OCI-LY1 (cell line): ENCODE measurements at regions not wholly inside any gene's neighbourhood (a gene's known extent, or its start where the extent isn't known, plus 50 kb on each side); places are given as distances from the start of the nearest gene placed in this dataset.

Experiments used
- EZH2 ChIP-seq: fragments of 200-600 bp; sonication (generic), shearing (Covaris generic); IDR thresholded peaks from 2 replicates; pipeline ENCODE4 v1.8.0; 2017; ENCODE audit warnings: borderline replicate concordance, mixed run types, mild to moderate bottlenecking, antibody characterized with exemption, low read length, moderate library complexity, mixed read lengths
- TF ChIP-seq, protein P1 (sequence below): fragments of 200-600 bp; sonication (generic), shearing (Covaris generic); IDR thresholded peaks from 2 replicates; pipeline ENCODE4 v1.5.1; 2017; ENCODE audit warnings: mild to moderate bottlenecking, antibody characterized with exemption, low read length, moderate library complexity, mixed read lengths

DNA sequence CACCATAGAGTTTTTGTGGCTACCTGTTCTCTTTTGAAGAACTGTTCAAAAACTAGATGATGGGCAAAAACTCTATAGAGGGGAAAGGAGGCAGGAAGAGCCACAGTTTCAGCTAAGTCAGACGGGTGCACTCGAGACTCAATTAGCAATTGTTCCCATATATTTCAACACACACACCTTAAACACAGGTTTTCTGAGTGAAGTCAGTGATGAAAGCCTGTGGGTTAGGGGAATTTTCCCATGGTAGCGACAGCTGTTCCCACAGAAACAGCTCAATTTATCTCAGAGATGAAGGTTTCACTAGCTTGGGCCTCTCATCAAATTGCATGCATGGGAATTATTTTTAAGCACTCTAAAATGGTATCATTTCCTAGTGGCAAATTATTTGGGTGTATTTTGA, 143.4 kb downstream of the ZIC5 start:
- TF ChIP-seq, protein P1, sequence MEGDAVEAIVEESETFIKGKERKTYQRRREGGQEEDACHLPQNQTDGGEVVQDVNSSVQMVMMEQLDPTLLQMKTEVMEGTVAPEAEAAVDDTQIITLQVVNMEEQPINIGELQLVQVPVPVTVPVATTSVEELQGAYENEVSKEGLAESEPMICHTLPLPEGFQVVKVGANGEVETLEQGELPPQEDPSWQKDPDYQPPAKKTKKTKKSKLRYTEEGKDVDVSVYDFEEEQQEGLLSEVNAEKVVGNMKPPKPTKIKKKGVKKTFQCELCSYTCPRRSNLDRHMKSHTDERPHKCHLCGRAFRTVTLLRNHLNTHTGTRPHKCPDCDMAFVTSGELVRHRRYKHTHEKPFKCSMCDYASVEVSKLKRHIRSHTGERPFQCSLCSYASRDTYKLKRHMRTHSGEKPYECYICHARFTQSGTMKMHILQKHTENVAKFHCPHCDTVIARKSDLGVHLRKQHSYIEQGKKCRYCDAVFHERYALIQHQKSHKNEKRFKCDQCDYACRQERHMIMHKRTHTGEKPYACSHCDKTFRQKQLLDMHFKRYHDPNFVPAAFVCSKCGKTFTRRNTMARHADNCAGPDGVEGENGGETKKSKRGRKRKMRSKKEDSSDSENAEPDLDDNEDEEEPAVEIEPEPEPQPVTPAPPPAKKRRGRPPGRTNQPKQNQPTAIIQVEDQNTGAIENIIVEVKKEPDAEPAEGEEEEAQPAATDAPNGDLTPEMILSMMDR: no peak
- no peak for TF ChIP-seq EZH2
